Fibroblast of pulmonary artery (primary cell): ENCODE measurements at regions not wholly inside any gene's neighbourhood (a gene's known extent, or its start where the extent isn't known, plus 50 kb on each side); places are given as distances from the start of the nearest gene placed in this dataset.
A peak's percentile ranks its signal among the peaks of the same experiment; 100 is the strongest.

Source experiments
- DNase-seq: peaks from one replicate; pipeline ENCODE4 v3.0.0-alpha.2; 2010; ENCODE audit warnings: low read depth
- H3K4me3 ChIP-seq: replicated peaks from 2 replicates; pipeline ENCODE4 v1.5.1; 2011; ENCODE audit warnings: low read depth, mild to moderate bottlenecking, control low read depth, low read length, moderate library complexity
- CTCF ChIP-seq: IDR thresholded peaks from 2 replicates; pipeline ENCODE4 v1.5.1; 2011; ENCODE audit warnings: mild to moderate bottlenecking, control low read depth, low read length, inconsistent platforms; ENCODE audit errors: missing control alignments

GRCh38 chr11:106178361-106178760, 100.9 kb downstream of the AASDHPPT start:
- H3K4me3 ChIP-seq, result no peak overlapping the region
- TF ChIP-seq CTCF, result no peak
- DNase-seq, result peak; percentile 15

- H3K4me3 ChIP-seq, result no peak overlapping the region
- no peak for DNase-seq
- TF ChIP-seq CTCF, result no peak
Observed at GRCh38 chr11:106179048-106179447, 101.6 kb downstream of the AASDHPPT start.

- H3K4me3 ChIP-seq, result no peak overlapping the region
- no peak for DNase-seq
- TF ChIP-seq CTCF, result no peak
Observed at GRCh38 chr11:106186630-106187029, 109.2 kb downstream of the AASDHPPT start.

- no peak for TF ChIP-seq CTCF
Observed at GRCh38 chr11:106187860-106188456, 110.5 kb downstream of the AASDHPPT start.

GRCh38 chr11:106193956-106194355, 116.5 kb downstream of the AASDHPPT start:
- no peak for TF ChIP-seq CTCF
- no peak for DNase-seq
- H3K4me3 ChIP-seq, result no peak overlapping the region

More at GRCh38 chr11:106187860-106188456, 110.5 kb downstream of the AASDHPPT start:
- DNase-seq, result no peak
- H3K4me3 ChIP-seq, result no peak overlapping the region

GRCh38 chr11:106197438-106197837, 120.0 kb downstream of the AASDHPPT start:
- no peak for TF ChIP-seq CTCF
- DNase-seq, result no peak
- H3K4me3 ChIP-seq, result no peak overlapping the region

- no peak for DNase-seq
- TF ChIP-seq CTCF, result no peak
- H3K4me3 ChIP-seq, result no peak overlapping the region
Observed at GRCh38 chr11:106202935-106203620, 125.6 kb downstream of the AASDHPPT start.
